ENCODE measurements at regions not wholly inside any gene's neighbourhood (a gene's known extent, or its start where the extent isn't known, plus 50 kb on each side); places are given as distances from the start of the nearest gene placed in this dataset.
A peak's percentile ranks its signal among the peaks of the same experiment; 100 is the strongest.

- 32% methylated on average over 1 of the region's 1 CpG for WGBS
- H3K4me3 ChIP-seq (ENCODE audit: low read depth, low read length): no peak overlapping the region
- H3K36me3 ChIP-seq (ENCODE audit: insufficient read depth): no peaks in the 10 kb centered on the region
- DNase-seq (ENCODE audit: extremely low spot score): no peak
- H3K27ac ChIP-seq (ENCODE audit: low read depth): no peak overlapping the region
- H3K4me1 ChIP-seq (ENCODE audit: insufficient read depth): no peaks in the 10 kb centered on the region
Observed at GRCh38 chr14:28570391-28570790, 196.2 kb upstream of the FOXG1 start.

GRCh38 chr14:28571636-28572035 lies 195.0 kb upstream of the FOXG1 start:
- Histone ChIP-seq H3K4me1 (ENCODE audit: insufficient read depth) (no peaks in the 10 kb centered on the region), H3K4me3 (ENCODE audit: low read depth, low read length) (no peak overlapping the region), H3K36me3 (ENCODE audit: insufficient read depth) (no peaks in the 10 kb centered on the region), H3K27ac (ENCODE audit: low read depth) (no peak overlapping the region)
- DNase-seq (ENCODE audit: extremely low spot score): no peak
- 90% methylated on average over 2 of the region's 2 CpGs for WGBS

- DNase-seq (ENCODE audit: extremely low spot score): no peak
- H3K27ac ChIP-seq (ENCODE audit: low read depth): no peak overlapping the region
- H3K4me3 ChIP-seq (ENCODE audit: low read depth, low read length): no peak overlapping the region
- no peaks in the 10 kb centered on the region for H3K4me1 ChIP-seq (ENCODE audit: insufficient read depth)
- no peaks in the 10 kb centered on the region for H3K36me3 ChIP-seq (ENCODE audit: insufficient read depth)
- 83% methylated on average over 10 of the region's 10 CpGs for WGBS
Observed at GRCh38 chr14:28576523-28576922, 190.1 kb upstream of the FOXG1 start.

- WGBS: 54% methylated on average over 3 of the region's 3 CpGs
- Histone ChIP-seq H3K27ac (ENCODE audit: low read depth) (no peak overlapping the region), H3K36me3 (ENCODE audit: insufficient read depth) (no peaks in the 10 kb centered on the region), H3K4me1 (ENCODE audit: insufficient read depth) (no peaks in the 10 kb centered on the region), H3K4me3 (ENCODE audit: low read depth, low read length) (no peak overlapping the region)
- no peak for DNase-seq (ENCODE audit: extremely low spot score)
Observed at GRCh38 chr14:28577187-28577586, 189.4 kb upstream of the FOXG1 start.

GRCh38 chr14:28577711-28578131 lies 188.9 kb upstream of the FOXG1 start:
- Histone ChIP-seq H3K36me3 (ENCODE audit: insufficient read depth) (no peaks in the 10 kb centered on the region), H3K4me1 (ENCODE audit: insufficient read depth) (no peaks in the 10 kb centered on the region), H3K4me3 (ENCODE audit: low read depth, low read length) (no peak overlapping the region), H3K27ac (ENCODE audit: low read depth) (no peak overlapping the region)
- no peak for DNase-seq (ENCODE audit: extremely low spot score)
- WGBS: 62% methylated on average over 2 of the region's 2 CpGs

GRCh38 chr14:28584951-28585350 lies 181.6 kb upstream of the FOXG1 start:
- Histone ChIP-seq H3K36me3 (ENCODE audit: insufficient read depth) (no peaks in the 10 kb centered on the region), H3K4me1 (ENCODE audit: insufficient read depth) (no peaks in the 10 kb centered on the region), H3K27ac (ENCODE audit: low read depth) (no peak overlapping the region), H3K4me3 (ENCODE audit: low read depth, low read length) (no peak overlapping the region)
- DNase-seq (ENCODE audit: extremely low spot score): no peak
- WGBS: 64% methylated on average over 2 of the region's 2 CpGs

- H3K36me3 ChIP-seq (ENCODE audit: insufficient read depth): no peaks in the 10 kb centered on the region
- no peak overlapping the region for H3K4me3 ChIP-seq (ENCODE audit: low read depth, low read length)
- DNase-seq (ENCODE audit: extremely low spot score): no peak
- H3K4me1 ChIP-seq (ENCODE audit: insufficient read depth): no peaks in the 10 kb centered on the region
- WGBS: 39% methylated on average over 1 of the region's 1 CpG
- no peak overlapping the region for H3K27ac ChIP-seq (ENCODE audit: low read depth)
Observed at GRCh38 chr14:28589792-28590191, 176.8 kb upstream of the FOXG1 start.

- Histone ChIP-seq H3K36me3 (ENCODE audit: insufficient read depth) (no peaks in the 10 kb centered on the region), H3K27ac (ENCODE audit: low read depth) (no peak overlapping the region), H3K4me1 (ENCODE audit: insufficient read depth) (no peaks in the 10 kb centered on the region), H3K4me3 (ENCODE audit: low read depth, low read length) (no peak overlapping the region)
- DNase-seq (ENCODE audit: extremely low spot score): no peak
Observed at GRCh38 chr14:28596391-28596790, 170.2 kb upstream of the FOXG1 start.

GRCh38 chr14:28599191-28599590 lies 167.4 kb upstream of the FOXG1 start:
- Histone ChIP-seq H3K4me1 (ENCODE audit: insufficient read depth) (no peaks in the 10 kb centered on the region), H3K4me3 (ENCODE audit: low read depth, low read length) (no peak overlapping the region), H3K36me3 (ENCODE audit: insufficient read depth) (no peaks in the 10 kb centered on the region), H3K27ac (ENCODE audit: low read depth) (no peak overlapping the region)
- 70% methylated on average over 2 of the region's 2 CpGs for WGBS
- DNase-seq (ENCODE audit: extremely low spot score): no peak

GRCh38 chr14:28599605-28600004 lies 167.0 kb upstream of the FOXG1 start:
- Histone ChIP-seq H3K27ac (ENCODE audit: low read depth) (no peak overlapping the region), H3K4me1 (ENCODE audit: insufficient read depth) (no peaks in the 10 kb centered on the region), H3K36me3 (ENCODE audit: insufficient read depth) (no peaks in the 10 kb centered on the region), H3K4me3 (ENCODE audit: low read depth, low read length) (no peak overlapping the region)
- DNase-seq (ENCODE audit: extremely low spot score): no peak
- WGBS: 30% methylated on average over 1 of the region's 1 CpG

GRCh38 chr14:28603606-28604005 lies 163.0 kb upstream of the FOXG1 start:
- Histone ChIP-seq H3K27ac (ENCODE audit: low read depth) (no peak overlapping the region), H3K4me3 (ENCODE audit: low read depth, low read length) (no peak overlapping the region), H3K36me3 (ENCODE audit: insufficient read depth) (no peaks in the 10 kb centered on the region), H3K4me1 (ENCODE audit: insufficient read depth) (no peaks in the 10 kb centered on the region)
- no peak for DNase-seq (ENCODE audit: extremely low spot score)
- 50% methylated on average over 6 of the region's 6 CpGs for WGBS

- H3K4me1 ChIP-seq (ENCODE audit: insufficient read depth): no peaks in the 10 kb centered on the region
- no peak overlapping the region for H3K27ac ChIP-seq (ENCODE audit: low read depth)
- H3K36me3 ChIP-seq (ENCODE audit: insufficient read depth): no peaks in the 10 kb centered on the region
- 73% methylated on average over 5 of the region's 5 CpGs for WGBS
- no peak overlapping the region for H3K4me3 ChIP-seq (ENCODE audit: low read depth, low read length)
- no peak for DNase-seq (ENCODE audit: extremely low spot score)
Observed at GRCh38 chr14:28607661-28608060, 158.9 kb upstream of the FOXG1 start.

- H3K27ac ChIP-seq (ENCODE audit: low read depth): no peak overlapping the region
- DNase-seq (ENCODE audit: extremely low spot score): no peak
- H3K4me1 ChIP-seq (ENCODE audit: insufficient read depth): no peaks in the 10 kb centered on the region
- WGBS: 81% methylated on average over 8 of the region's 8 CpGs
- no peak overlapping the region for H3K4me3 ChIP-seq (ENCODE audit: low read depth, low read length)
- H3K36me3 ChIP-seq (ENCODE audit: insufficient read depth): no peaks in the 10 kb centered on the region
Observed at GRCh38 chr14:28608443-28608842, 158.1 kb upstream of the FOXG1 start.

- no peak overlapping the region for H3K27ac ChIP-seq (ENCODE audit: low read depth)
- peak; percentile 20 for DNase-seq (ENCODE audit: extremely low spot score)
- no peaks in the 10 kb centered on the region for H3K4me1 ChIP-seq (ENCODE audit: insufficient read depth)
- no peaks in the 10 kb centered on the region for H3K36me3 ChIP-seq (ENCODE audit: insufficient read depth)
- 10% methylated on average over 10 of the region's 10 CpGs for WGBS
- H3K4me3 ChIP-seq (ENCODE audit: low read depth, low read length): no peak overlapping the region
Observed at GRCh38 chr14:28608851-28609828, 157.4 kb upstream of the FOXG1 start.

Data from urinary bladder (tissue), 3 donors.